IPS-18c (cell line): ENCODE measurements at regions not wholly inside any gene's neighbourhood (a gene's known extent, or its start where the extent isn't known, plus 50 kb on each side); places are given as distances from the start of the nearest gene placed in this dataset.

Experiments
- H3K4me3 ChIP-seq: 2 replicates; pipeline ENCODE4 v1.7.0; 2013; ENCODE audit warnings: low read depth, mild to moderate bottlenecking, low read length, moderate library complexity; ENCODE audit not compliant: insufficient read depth
- H3K9me3 ChIP-seq: one replicate; pipeline ENCODE4 v1.6.1; 2013; ENCODE audit warnings: mild to moderate bottlenecking, low read length, moderate library complexity; ENCODE audit not compliant: control insufficient read depth, insufficient read depth

DNA sequence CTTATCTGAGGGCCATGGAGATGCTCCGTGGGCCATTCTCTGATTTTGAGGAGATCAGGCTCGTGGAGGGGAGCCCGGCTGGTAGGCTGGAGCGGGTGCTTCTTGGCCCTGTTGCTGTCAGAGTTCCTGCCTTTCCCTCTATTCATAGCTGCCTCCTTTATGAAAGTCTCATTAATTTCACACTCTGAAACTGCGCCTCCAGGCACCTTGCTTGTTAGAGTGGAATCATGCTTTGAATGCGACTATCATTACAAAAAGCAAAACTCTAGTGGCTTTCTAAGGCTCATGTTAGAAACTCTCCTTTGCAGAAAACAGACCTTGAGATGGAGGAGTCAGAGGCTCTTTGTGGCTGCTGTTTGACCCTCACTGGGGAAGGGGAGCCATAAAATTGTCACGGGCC lies 131.0 kb upstream of the SNTG2 start:
- H3K4me3 ChIP-seq = no peak overlapping the region
- no peaks in the 10 kb centered on the region for H3K9me3 ChIP-seq

DNA sequence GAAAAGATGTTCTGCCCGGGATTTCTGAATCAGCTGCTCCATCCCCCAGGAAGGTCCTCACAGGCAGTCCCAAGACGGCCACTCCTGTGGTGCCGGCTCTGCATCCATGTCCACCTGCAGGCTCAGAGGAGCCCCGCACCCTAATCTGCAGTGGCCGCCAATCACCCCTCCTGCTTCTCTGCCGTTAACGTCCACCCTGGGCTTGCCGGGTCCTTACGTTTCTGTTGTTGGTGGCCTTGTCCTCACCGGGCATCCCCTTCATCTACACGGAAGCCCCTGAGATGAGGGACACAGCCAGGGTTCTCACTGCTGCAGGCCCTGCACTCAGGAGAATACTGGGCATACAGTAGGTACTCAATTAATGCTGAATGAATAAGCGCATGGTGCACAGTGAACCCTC lies 131.5 kb upstream of the SNTG2 start:
- Histone ChIP-seq H3K9me3 (no peaks in the 10 kb centered on the region), H3K4me3 (no peak overlapping the region)

DNA sequence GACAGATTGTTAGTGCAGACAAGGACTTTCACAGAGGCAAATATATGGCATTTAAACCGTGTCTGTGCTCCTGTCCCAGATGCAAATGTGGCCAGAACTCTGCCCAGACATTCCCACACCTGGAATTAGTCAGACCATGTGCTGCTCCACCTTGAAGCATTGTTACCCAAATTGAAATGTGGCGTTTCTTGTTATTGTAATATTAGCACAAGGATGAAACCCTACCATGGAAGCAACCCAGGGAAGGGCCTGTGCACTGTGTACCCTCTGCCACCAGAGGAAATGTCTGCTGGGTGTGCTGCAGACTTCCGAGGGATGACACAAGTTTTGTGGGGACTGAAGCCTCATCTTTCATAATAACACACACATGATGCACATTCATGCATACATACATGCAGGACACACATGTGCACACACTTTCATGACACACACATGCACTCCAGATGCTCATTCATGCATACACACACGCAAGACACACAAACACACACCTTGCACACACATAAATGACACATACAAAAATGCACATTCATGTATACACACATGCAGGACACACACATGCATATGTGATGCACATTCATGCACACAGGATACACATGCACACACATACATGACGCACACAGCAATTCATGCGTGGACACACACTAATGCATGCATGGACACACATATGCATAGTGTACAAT lies 133.2 kb upstream of the SNTG2 start:
- Histone ChIP-seq H3K4me3 (no peak overlapping the region), H3K9me3 (no peaks in the 10 kb centered on the region)

- Histone ChIP-seq H3K9me3 (no peaks in the 10 kb centered on the region), H3K4me3 (no peak overlapping the region)
Observed at GRCh38 chr2:816278-816677, 134.4 kb upstream of the SNTG2 start.

DNA sequence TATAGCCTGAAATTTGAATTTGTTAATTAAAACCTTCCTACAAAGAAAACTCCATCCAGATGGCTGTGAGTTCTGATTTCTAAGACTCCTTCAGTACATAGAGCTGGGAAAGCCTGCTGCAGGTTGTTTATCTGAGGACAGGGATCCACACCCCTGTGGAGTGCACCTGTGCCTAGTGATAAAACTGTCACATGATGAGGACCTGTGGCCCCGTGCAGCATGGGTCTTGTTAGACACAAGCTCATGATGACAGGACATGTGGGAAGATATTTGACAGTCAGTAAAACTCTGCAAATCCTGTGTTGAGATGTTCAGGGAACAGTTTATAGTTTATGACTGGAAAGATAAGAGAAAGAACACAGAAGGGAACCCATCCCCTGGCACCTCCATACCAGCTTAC lies 133.2 kb upstream of the TMEM18 start:
- no peak overlapping the region for H3K4me3 ChIP-seq
- H3K9me3 ChIP-seq = no peaks in the 10 kb centered on the region

GRCh38 chr2:807300-807699 lies 130.1 kb upstream of the TMEM18 start:
- no peak overlapping the region for H3K4me3 ChIP-seq
- H3K9me3 ChIP-seq = no peaks in the 10 kb centered on the region

DNA sequence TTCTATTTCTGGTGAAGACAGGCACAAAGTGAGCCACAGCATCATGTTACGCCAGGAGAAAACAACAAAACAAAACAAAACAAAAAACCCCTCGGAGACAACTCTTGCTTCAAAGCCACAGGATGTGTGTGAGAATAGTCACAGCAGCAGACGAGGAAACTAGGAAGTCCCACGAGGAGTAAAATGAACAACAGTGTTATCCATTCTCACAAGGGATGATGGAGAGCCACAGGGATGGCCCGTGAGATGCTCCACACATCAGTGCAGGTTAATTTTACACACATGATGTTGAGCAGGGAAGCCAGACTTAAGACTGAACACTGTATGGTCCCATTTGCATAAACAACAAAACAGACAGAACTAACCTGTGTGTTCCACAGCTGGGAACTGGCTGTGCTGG lies 128.5 kb upstream of the TMEM18 start:
- no peak overlapping the region for H3K4me3 ChIP-seq
- no peaks in the 10 kb centered on the region for H3K9me3 ChIP-seq

DNA sequence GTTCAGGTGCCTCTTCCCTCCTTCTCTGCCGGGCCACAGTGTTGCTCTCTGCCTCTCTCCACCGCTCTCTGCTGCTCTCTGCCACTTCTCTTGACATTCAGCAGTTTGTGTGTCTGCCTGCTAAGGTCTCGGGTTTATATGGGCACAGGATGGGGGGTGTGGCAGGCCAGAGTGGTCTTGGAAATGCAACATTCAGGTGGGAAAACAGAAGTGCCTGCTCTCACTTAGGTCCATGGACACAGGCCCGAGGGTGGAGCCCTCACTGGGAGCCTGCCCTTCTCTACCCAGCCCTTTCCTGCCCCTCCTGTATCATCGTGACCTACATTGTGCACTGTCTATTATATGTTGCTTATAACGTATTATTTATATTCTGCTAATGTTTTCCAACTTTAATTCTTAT lies 120.8 kb upstream of the TMEM18 start:
- Histone ChIP-seq H3K9me3 (no peaks in the 10 kb centered on the region), H3K4me3 (no peak overlapping the region)

GRCh38 chr2:797556-797955 lies 120.3 kb upstream of the TMEM18 start:
- Histone ChIP-seq H3K4me3 (no peak overlapping the region), H3K9me3 (no peaks in the 10 kb centered on the region)

- H3K9me3 ChIP-seq = no peaks in the 10 kb centered on the region
- H3K4me3 ChIP-seq = no peak overlapping the region
Observed at GRCh38 chr2:796141-796985, 119.2 kb upstream of the TMEM18 start.

- Histone ChIP-seq H3K4me3 (no peak overlapping the region), H3K9me3 (peaks cover 2% of the 10 kb centered on the region)
Observed at GRCh38 chr2:795531-796041, 118.4 kb upstream of the TMEM18 start.

GRCh38 chr2:794554-795241 lies 117.5 kb upstream of the TMEM18 start:
- Histone ChIP-seq H3K9me3 (peaks cover 6% of the 10 kb centered on the region), H3K4me3 (no peak overlapping the region)

GRCh38 chr2:793236-793635 lies 116.0 kb upstream of the TMEM18 start:
- Histone ChIP-seq H3K4me3 (no peak overlapping the region), H3K9me3 (peaks cover 6% of the 10 kb centered on the region)

DNA sequence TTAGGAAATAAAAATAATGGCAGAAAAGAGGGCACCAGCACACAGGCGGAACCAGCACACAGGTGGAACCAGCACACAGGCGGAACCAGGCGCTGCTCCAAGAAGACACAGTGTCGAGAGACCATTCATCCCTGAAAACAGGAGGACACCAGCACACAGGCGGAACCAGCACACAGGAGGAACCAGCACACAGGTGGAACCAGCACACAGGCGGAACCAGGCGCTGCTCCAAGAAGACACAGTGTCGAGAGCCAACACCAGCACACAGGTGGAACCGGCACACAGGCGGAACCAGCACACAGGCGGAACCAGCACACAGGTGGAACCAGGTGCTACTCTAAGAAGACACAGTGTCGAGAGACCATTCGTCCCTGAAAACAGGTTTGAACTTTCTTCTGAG lies 115.5 kb upstream of the TMEM18 start:
- peaks cover 6% of the 10 kb centered on the region for H3K9me3 ChIP-seq
- no peak overlapping the region for H3K4me3 ChIP-seq

DNA sequence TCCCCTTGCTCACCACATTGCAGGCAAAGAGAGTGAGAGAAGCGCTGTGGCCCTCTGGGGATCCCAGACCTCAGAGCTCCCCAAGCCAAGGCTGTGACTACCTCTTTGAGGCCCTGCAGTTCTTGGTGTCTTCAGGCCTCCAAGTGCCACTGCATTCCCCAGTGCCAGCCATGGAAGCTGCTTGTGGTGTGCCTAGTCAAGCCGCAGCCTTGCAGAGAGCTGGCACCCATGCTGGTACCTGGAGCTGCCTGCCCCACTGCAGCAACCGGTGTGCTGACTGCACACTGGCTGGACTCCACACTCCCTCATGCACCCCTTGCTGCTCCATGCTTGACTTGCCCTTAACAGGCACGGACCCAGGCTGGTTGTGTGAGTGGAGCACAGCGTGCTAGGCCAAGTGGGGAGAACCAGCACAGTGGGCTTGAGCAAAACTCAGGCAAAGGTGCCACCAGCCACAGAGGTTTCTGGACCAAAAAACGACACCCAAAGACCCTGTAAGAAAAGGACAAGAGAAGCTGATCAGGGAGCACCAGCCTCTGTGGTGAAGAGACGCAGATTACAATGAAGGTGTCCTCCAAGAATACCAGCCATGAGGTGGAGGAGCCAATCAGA lies 113.5 kb upstream of the TMEM18 start:
- no peak overlapping the region for H3K4me3 ChIP-seq

GRCh38 chr2:790081-790480 lies 112.9 kb upstream of the TMEM18 start:
- Histone ChIP-seq H3K9me3 (peaks cover 6% of the 10 kb centered on the region), H3K4me3 (no peak overlapping the region)

More for the DNA sequence above, 113.5 kb upstream of the TMEM18 start:
- peaks cover 6% of the 10 kb centered on the region for H3K9me3 ChIP-seq

GRCh38 chr2:789529-789928 lies 112.3 kb upstream of the TMEM18 start:
- peaks cover 6% of the 10 kb centered on the region for H3K9me3 ChIP-seq
- H3K4me3 ChIP-seq = no peak overlapping the region
